HL-60 (cell line): ENCODE measurements at regions not wholly inside any gene's neighbourhood (a gene's known extent, or its start where the extent isn't known, plus 50 kb on each side); places are given as distances from the start of the nearest gene placed in this dataset.
"Not testable (repeated sequence)": the region's sequence is repeated elsewhere in the genome, so short reads cannot be mapped to it uniquely, and the experiment has no call there.

Source experiments
- DNase-seq, 2 experiments: peaks; one replicate each; pipeline ENCODE4 v3.0.0-alpha.2; 2010 to 2020; ENCODE audit warnings: low read depth in 1 of 2, low spot score in 1 of 2
- H3K27ac ChIP-seq: fragments of 250-450 bp; sonication (Bioruptor Pico); replicated peaks from 2 replicates; pipeline ENCODE4 v1.5.1; 2020; ENCODE audit warnings: mild to moderate bottlenecking, moderate library complexity
- H3K27me3 ChIP-seq: fragments of 250-450 bp; sonication (Bioruptor Pico); 2 replicates; pipeline ENCODE4 v1.5.1; 2021; ENCODE audit warnings: mild to moderate bottlenecking, moderate library complexity; ENCODE audit not compliant: insufficient read depth, poor library complexity, severe bottlenecking
- H3K4me3 ChIP-seq: replicated peaks from 2 replicates; pipeline ENCODE4 v1.5.1; 2011; ENCODE audit warnings: mild to moderate bottlenecking, control low read depth, low read length; ENCODE audit not compliant: insufficient read depth
- GABPA ChIP-seq: IDR thresholded peaks from 2 replicates; pipeline ENCODE4 v1.6.1; 2012; ENCODE audit warnings: low read depth
- POLR2AphosphoS5 ChIP-seq: IDR thresholded peaks from 2 replicates; pipeline ENCODE4 v1.6.1; 2012; ENCODE audit warnings: low read depth
- SPI1 ChIP-seq: IDR thresholded peaks from 2 replicates; pipeline ENCODE4 v1.6.1; 2012; ENCODE audit warnings: low read depth, mild to moderate bottlenecking, borderline replicate concordance
- TF ChIP-seq, protein P1 (sequence below): IDR thresholded peaks from 2 replicates; pipeline ENCODE4 v1.6.1; 2012; ENCODE audit warnings: low read depth; ENCODE audit not compliant: insufficient replicate concordance
- TF ChIP-seq, protein P2 (sequence below): IDR thresholded peaks from one replicate; pipeline ENCODE4 v1.5.1; 2011; ENCODE audit warnings: low read length, control low read depth, inconsistent platforms; ENCODE audit not compliant: insufficient read depth

DNA sequence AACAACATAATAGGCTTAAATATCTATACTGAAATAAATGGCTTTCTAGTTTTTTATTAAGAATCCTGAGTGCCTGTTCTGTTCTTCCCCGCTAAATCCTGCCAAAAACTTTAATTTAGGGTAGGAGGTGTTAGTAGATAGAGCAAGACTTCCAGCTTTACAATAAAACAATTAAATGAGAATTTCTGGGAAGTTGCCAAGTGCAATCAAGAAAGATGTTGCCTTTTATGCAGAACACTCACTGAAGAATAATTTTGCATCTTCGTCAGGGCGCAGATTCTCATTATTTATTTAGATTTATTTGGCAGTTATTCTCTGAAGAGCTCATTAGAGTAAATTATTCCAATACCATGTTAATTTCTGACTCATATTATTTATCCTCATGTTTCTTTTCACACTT is 103.2 kb upstream of the GPR141 start:
- Histone ChIP-seq H3K27me3 (no peaks in the 10 kb centered on the region), H3K27ac (no peak overlapping the region), H3K4me3 (no peak overlapping the region)
- no peak for DNase-seq
- TF ChIP-seq, protein P1, sequence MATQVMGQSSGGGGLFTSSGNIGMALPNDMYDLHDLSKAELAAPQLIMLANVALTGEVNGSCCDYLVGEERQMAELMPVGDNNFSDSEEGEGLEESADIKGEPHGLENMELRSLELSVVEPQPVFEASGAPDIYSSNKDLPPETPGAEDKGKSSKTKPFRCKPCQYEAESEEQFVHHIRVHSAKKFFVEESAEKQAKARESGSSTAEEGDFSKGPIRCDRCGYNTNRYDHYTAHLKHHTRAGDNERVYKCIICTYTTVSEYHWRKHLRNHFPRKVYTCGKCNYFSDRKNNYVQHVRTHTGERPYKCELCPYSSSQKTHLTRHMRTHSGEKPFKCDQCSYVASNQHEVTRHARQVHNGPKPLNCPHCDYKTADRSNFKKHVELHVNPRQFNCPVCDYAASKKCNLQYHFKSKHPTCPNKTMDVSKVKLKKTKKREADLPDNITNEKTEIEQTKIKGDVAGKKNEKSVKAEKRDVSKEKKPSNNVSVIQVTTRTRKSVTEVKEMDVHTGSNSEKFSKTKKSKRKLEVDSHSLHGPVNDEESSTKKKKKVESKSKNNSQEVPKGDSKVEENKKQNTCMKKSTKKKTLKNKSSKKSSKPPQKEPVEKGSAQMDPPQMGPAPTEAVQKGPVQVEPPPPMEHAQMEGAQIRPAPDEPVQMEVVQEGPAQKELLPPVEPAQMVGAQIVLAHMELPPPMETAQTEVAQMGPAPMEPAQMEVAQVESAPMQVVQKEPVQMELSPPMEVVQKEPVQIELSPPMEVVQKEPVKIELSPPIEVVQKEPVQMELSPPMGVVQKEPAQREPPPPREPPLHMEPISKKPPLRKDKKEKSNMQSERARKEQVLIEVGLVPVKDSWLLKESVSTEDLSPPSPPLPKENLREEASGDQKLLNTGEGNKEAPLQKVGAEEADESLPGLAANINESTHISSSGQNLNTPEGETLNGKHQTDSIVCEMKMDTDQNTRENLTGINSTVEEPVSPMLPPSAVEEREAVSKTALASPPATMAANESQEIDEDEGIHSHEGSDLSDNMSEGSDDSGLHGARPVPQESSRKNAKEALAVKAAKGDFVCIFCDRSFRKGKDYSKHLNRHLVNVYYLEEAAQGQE: no peak
- TF ChIP-seq, protein P2, sequence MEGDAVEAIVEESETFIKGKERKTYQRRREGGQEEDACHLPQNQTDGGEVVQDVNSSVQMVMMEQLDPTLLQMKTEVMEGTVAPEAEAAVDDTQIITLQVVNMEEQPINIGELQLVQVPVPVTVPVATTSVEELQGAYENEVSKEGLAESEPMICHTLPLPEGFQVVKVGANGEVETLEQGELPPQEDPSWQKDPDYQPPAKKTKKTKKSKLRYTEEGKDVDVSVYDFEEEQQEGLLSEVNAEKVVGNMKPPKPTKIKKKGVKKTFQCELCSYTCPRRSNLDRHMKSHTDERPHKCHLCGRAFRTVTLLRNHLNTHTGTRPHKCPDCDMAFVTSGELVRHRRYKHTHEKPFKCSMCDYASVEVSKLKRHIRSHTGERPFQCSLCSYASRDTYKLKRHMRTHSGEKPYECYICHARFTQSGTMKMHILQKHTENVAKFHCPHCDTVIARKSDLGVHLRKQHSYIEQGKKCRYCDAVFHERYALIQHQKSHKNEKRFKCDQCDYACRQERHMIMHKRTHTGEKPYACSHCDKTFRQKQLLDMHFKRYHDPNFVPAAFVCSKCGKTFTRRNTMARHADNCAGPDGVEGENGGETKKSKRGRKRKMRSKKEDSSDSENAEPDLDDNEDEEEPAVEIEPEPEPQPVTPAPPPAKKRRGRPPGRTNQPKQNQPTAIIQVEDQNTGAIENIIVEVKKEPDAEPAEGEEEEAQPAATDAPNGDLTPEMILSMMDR: no peak
- TF ChIP-seq GABPA: no peak
- no peak for TF ChIP-seq POLR2AphosphoS5
- no peak for TF ChIP-seq SPI1

GRCh38 chr7:37584651-37585463 is 98.7 kb upstream of the GPR141 start:
- H3K27me3 ChIP-seq, H3K4me3 ChIP-seq: not testable (repeated sequence)
- peak; percentile 28 to 41 for DNase-seq
- peak overlapping the region; percentile 62 for H3K27ac ChIP-seq

- TF ChIP-seq GABPA (no peak), SPI1 (no peak)
- TF ChIP-seq, protein P2: no peak
- TF ChIP-seq, protein P1: no peak
- no peak for DNase-seq
- Histone ChIP-seq H3K4me3 (no peak overlapping the region), H3K27me3 (no peaks in the 10 kb centered on the region), H3K27ac (no peak overlapping the region)
Measured at GRCh38 chr7:37590824-37591223, 92.7 kb upstream of the GPR141 start.

DNA sequence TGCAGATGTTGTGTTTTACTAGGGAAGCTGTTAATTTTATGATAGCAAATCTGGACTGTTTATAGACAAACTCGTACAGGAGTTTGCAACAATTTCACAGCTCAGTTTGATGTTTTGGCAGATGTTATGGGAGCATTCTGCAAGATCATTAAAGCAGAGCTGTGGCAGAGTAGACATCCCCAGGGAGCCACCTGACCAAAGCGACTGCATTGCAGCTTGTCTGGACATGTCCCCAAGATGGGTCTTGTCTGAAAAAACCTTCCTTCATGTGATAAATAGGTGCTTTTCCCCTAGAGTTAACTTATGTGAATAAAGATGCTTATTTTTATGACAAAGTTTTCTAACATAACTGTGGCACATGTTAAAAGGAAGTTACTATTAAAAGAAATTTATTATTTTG is 91.2 kb upstream of the GPR141 start:
- Histone ChIP-seq H3K27ac (no peak overlapping the region), H3K4me3 (no peak overlapping the region), H3K27me3 (no peaks in the 10 kb centered on the region)
- TF ChIP-seq, protein P1: no peak
- TF ChIP-seq, protein P2: no peak
- TF ChIP-seq GABPA: no peak
- no peak for DNase-seq
